PC-3 (cell line): ENCODE measurements at regions not wholly inside any gene's neighbourhood (a gene's known extent, or its start where the extent isn't known, plus 50 kb on each side); places are given as distances from the start of the nearest gene placed in this dataset.

Source experiments
- ATAC-seq: fragments of 200-7000 bp; cut with Tn5 transposase; 2 replicates; pipeline ENCODE4 v1.9.1; 2020; ENCODE audit warnings: mild to moderate bottlenecking, moderate library complexity
- BruUV-seq: library from RNA; stranded (reverse); fragments of 400-500 nt; replicated peaks from 2 replicates; lab custom pipeline; 2021; lab: Mats Ljungman, UMichigan
- CTCF ChIA-PET: fragments of 300-600 bp; sonication (Branson Sonifier 250); formaldehyde crosslinking; loops from one replicate; lab custom pipeline; 2022; ENCODE audit warnings: antibody characterized with exemption; lab: Charles Lee
- POLR2A ChIA-PET: fragments of 300-600 bp; sonication (Branson Sonifier 250); formaldehyde crosslinking; loops from one replicate; lab custom pipeline; 2022; ENCODE audit warnings: antibody characterized with exemption; ENCODE audit not compliant: unreplicated experiment; lab: Charles Lee
- DNase-seq: peaks from one replicate; pipeline ENCODE4 v3.0.0-alpha.2; 2015
- H2AFZ ChIP-seq: fragments of 300-600 bp; sonication (generic); 2 replicates; pipeline ENCODE4 v1.6.0; 2016; ENCODE audit warnings: antibody characterized with exemption, low read length
- H3F3A ChIP-seq: fragments of 300-600 bp; sonication (generic); one replicate; pipeline ENCODE4 v1.6.0; 2017; ENCODE audit warnings: antibody characterized with exemption, low read length, control low read depth, mild to moderate bottlenecking; ENCODE audit not compliant: unreplicated experiment
- H3K27ac ChIP-seq: fragments of 300-600 bp; sonication (generic); 2 replicates; pipeline ENCODE4 v1.5.1; 2016; ENCODE audit warnings: mild to moderate bottlenecking, low read length
- H3K27me3 ChIP-seq: fragments of 300-600 bp; sonication (generic); 2 replicates; pipeline ENCODE4 v1.6.1; 2016; ENCODE audit warnings: low read length, mixed read lengths
- H3K36me3 ChIP-seq: fragments of 300-600 bp; sonication (generic); 2 replicates; pipeline ENCODE4 v1.6.1; 2016; ENCODE audit warnings: low read depth, mixed run types, low read length, mixed read lengths
- H3K4me1 ChIP-seq: fragments of 300-600 bp; sonication (generic); 2 replicates; pipeline ENCODE4 v1.5.1; 2016; ENCODE audit warnings: low read length; ENCODE audit not compliant: insufficient read depth
- H3K4me2 ChIP-seq: fragments of 300-600 bp; sonication (generic); 2 replicates; pipeline ENCODE4 v1.6.0; 2016; ENCODE audit warnings: low read length
- H3K4me3 ChIP-seq: fragments of 300-600 bp; sonication (generic); 2 replicates; pipeline ENCODE4 v1.5.1; 2016; ENCODE audit warnings: mild to moderate bottlenecking, low read length, mixed read lengths
- H3K79me2 ChIP-seq: fragments of 300-600 bp; sonication (generic); 2 replicates; pipeline ENCODE4 v1.6.1; 2017; ENCODE audit warnings: low read length, mixed read lengths
- H3K9ac ChIP-seq: fragments of 300-600 bp; sonication (generic); 2 replicates; pipeline ENCODE4 v1.6.0; 2016; ENCODE audit warnings: mild to moderate bottlenecking, low read length
- H3K9me2 ChIP-seq: fragments of 300-600 bp; sonication (generic); replicated peaks from 2 replicates; pipeline ENCODE4 v1.6.1; 2016; ENCODE audit warnings: mixed run types, low read length, mixed read lengths
- H3K9me3 ChIP-seq: fragments of 300-600 bp; sonication (generic); 2 replicates; pipeline ENCODE4 v1.6.1; 2016; ENCODE audit warnings: low read length, mixed read lengths
- H4K20me1 ChIP-seq: fragments of 300-600 bp; sonication (generic); 2 replicates; pipeline ENCODE4 v1.6.1; 2016; ENCODE audit warnings: low read length, mixed read lengths
- CTCF ChIP-seq: fragments of 300-600 bp; sonication (generic); conservative IDR thresholded peaks from 2 replicates; pipeline ENCODE4 v1.5.1; 2017; ENCODE audit warnings: antibody characterized with exemption, low read depth, mild to moderate bottlenecking, low read length
- EZH2 ChIP-seq: fragments of 300-600 bp; sonication (generic); IDR thresholded peaks from one replicate; pipeline ENCODE4 v1.6.1; 2017; ENCODE audit warnings: antibody characterized with exemption, mild to moderate bottlenecking, low read length; ENCODE audit not compliant: unreplicated experiment
- EZH2phosphoT487 ChIP-seq: fragments of 300-600 bp; sonication (generic); IDR thresholded peaks from 2 replicates; pipeline ENCODE4 v1.6.1; 2018; ENCODE audit warnings: mild to moderate bottlenecking, antibody characterized with exemption, low read length, borderline replicate concordance
- intact Hi-C: fragments of 100-400 bp; cut with micrococcal nuclease; formaldehyde crosslinking; loops from 2 replicates; pipeline ENCODE4 v1.9.0; 2023

GRCh38 chr6:105810105-105810921 lies 275.8 kb upstream of the PRDM1 start:
- ChIA-PET POLR2A (no interaction called here), CTCF (no interaction called here)
- no peaks in the 10 kb centered on the region for H3K9me3 ChIP-seq
- H3K36me3 ChIP-seq: no peaks in the 10 kb centered on the region
- H3F3A ChIP-seq: no peaks in the 10 kb centered on the region
- H3K9ac ChIP-seq: peak overlapping the region; percentile 47
- H3K27me3 ChIP-seq: no peaks in the 10 kb centered on the region
- no peak overlapping the region for H3K4me3 ChIP-seq
- TF ChIP-seq EZH2phosphoT487 (no peak), CTCF (no peak), EZH2 (no peak)
- H2AFZ ChIP-seq: 0 out of 2 replicates have a peak overlapping the region, but pooled peaks have one; percentile 19
- no TSS peak for BruUV-seq
- DNase-seq (peak; percentile 90), ATAC-seq (peak; percentile 95)
- H3K4me1 ChIP-seq: peaks cover 32% of the 10 kb centered on the region
- intact Hi-C loops: no loop called here
- H4K20me1 ChIP-seq: no peaks in the 10 kb centered on the region
- peak overlapping the region; percentile 79 for H3K27ac ChIP-seq
- H3K4me2 ChIP-seq: peak overlapping the region; percentile 63
- H3K9me2 ChIP-seq: no peaks in the 10 kb centered on the region
- no peaks in the 10 kb centered on the region for H3K79me2 ChIP-seq

DNA sequence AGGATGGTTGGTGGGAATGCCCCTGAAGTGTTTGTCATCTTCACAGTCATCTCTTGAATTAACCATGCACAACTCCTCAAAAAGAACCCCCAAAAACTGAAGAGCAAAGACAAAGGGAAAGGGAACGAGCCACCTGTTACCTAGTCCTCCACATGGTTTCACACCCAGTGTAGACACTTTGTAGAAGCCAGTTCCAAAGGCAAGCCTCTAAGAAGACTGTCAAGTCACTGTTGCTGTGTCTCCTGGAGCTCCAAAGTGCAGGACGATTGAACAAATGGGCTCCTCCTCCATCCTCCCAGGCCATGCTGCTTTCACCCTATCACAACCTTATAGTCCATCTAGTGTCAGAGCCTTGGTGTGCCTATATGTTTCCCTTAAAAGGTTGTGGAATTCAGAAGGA lies 277.6 kb upstream of the PRDM1 start:
- ChIA-PET CTCF (no interaction called here), POLR2A (no interaction called here)
- no peak overlapping the region for H3K9ac ChIP-seq
- no peaks in the 10 kb centered on the region for H3K36me3 ChIP-seq
- ATAC-seq: no peak
- no peaks in the 10 kb centered on the region for H3K79me2 ChIP-seq
- no peak overlapping the region for H3K4me2 ChIP-seq
- no peaks in the 10 kb centered on the region for H3K9me3 ChIP-seq
- DNase-seq: no peak
- intact Hi-C loops: no loop called here
- TF ChIP-seq EZH2phosphoT487 (no peak), EZH2 (no peak), CTCF (no peak)
- H3K9me2 ChIP-seq: no peaks in the 10 kb centered on the region
- no TSS peak for BruUV-seq
- peaks cover 49% of the 10 kb centered on the region for H3K4me1 ChIP-seq
- H3F3A ChIP-seq: peaks cover 4% of the 10 kb centered on the region
- no peak overlapping the region for H2AFZ ChIP-seq
- H4K20me1 ChIP-seq: no peaks in the 10 kb centered on the region
- H3K27me3 ChIP-seq: no peaks in the 10 kb centered on the region
- H3K4me3 ChIP-seq: no peak overlapping the region
- no peak overlapping the region for H3K27ac ChIP-seq

DNA sequence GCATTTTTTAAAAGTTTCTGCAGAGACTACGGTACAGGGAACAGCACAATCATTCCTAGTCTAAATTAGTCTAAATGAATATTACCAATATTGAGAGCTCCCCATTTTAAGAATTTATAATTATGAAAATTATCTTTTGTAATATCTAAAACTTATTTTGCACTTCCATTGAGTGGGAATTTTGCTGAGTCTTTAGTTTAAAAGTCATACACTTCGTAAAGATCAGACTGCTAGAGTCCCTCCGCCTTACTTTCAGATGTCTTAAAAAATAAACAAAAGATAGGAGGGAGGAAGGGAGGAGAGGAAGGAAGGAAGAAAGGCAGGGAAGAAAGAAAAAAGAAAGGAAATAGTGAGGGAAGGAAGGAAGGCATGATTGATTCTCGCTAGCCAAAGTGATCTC lies 278.2 kb upstream of the PRDM1 start:
- CTCF ChIA-PET: no interaction called here
- POLR2A ChIA-PET: no interaction called here
- H3F3A ChIP-seq: peaks cover 4% of the 10 kb centered on the region
- intact Hi-C loops: no loop called here
- no peaks in the 10 kb centered on the region for H3K9me3 ChIP-seq
- H3K9ac ChIP-seq: no peak overlapping the region
- H2AFZ ChIP-seq: no peak overlapping the region
- no peak overlapping the region for H3K27ac ChIP-seq
- DNase-seq (no peak), ATAC-seq (no peak)
- no peaks in the 10 kb centered on the region for H3K9me2 ChIP-seq
- H3K4me1 ChIP-seq: peaks cover 52% of the 10 kb centered on the region
- no peak overlapping the region for H3K4me3 ChIP-seq
- no peak overlapping the region for H3K4me2 ChIP-seq
- H4K20me1 ChIP-seq: no peaks in the 10 kb centered on the region
- no peaks in the 10 kb centered on the region for H3K27me3 ChIP-seq
- no peaks in the 10 kb centered on the region for H3K36me3 ChIP-seq
- H3K79me2 ChIP-seq: no peaks in the 10 kb centered on the region
- no TSS peak for BruUV-seq
- no peak for TF ChIP-seq EZH2
- no peak for TF ChIP-seq EZH2phosphoT487
- TF ChIP-seq CTCF: no peak
